GM21390 (cell line): ENCODE measurements at regions not wholly inside any gene's neighbourhood (a gene's known extent, or its start where the extent isn't known, plus 50 kb on each side); places are given as distances from the start of the nearest gene placed in this dataset.
"Not testable (repeated sequence)": the region's sequence is repeated elsewhere in the genome, so short reads cannot be mapped to it uniquely, and the experiment has no call there.

ENCODE experiments used
- ATAC-seq: cut with Tn5 transposase; IDR thresholded peaks from one replicate; pipeline ENCODE4 v1.9.1; 2021; ENCODE audit not compliant: unreplicated experiment

- no peak for ATAC-seq
Observed at GRCh38 chr6:113246186-113246585, 611.0 kb upstream of the MARCKS start.

GRCh38 chr6:113248532-113248931 is 608.6 kb upstream of the MARCKS start:
- ATAC-seq: no peak

DNA sequence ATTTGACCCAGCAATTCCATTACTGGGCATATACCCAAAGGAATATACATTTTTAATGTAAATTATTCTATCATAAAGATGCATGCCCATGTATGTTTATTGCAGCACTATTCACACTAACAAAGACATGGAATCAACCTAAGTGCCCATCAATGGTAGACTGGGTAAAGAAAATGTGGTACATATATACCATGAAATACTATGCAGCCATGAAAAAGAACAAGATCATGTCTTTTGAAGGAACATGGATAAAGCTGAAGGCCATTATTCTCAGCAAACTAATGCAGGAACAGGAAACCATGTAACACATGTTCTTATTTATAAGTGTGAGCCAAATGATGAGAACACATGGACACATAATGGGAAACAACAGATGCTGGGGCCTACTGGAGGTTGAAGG is 603.0 kb upstream of the MARCKS start:
- not testable (repeated sequence) for ATAC-seq

- no peak for ATAC-seq
Observed at GRCh38 chr6:113258771-113259170, 598.4 kb upstream of the MARCKS start.

GRCh38 chr6:113271437-113271836 is 585.7 kb upstream of the MARCKS start:
- ATAC-seq: no peak

- no peak for ATAC-seq
Observed at GRCh38 chr6:113276601-113277000, 580.5 kb upstream of the MARCKS start.

DNA sequence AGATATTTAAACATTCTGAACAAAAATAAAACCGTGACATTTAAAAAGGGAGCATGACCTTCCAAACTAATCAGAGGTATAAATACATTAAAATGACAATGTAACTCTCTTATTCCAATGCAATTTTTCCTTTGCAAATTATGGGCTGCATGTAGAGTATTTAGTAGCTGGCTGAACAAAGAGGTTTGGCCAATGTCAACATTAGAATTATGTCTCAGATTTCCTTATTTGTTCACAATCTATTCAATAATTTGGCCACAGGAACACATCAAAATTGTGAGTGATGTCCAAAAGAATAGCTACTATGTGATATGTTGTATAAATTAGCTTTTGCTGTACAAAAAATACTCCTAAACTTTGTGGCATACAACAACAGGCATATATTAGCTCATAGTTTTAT is 580.0 kb upstream of the MARCKS start:
- no peak for ATAC-seq

GRCh38 chr6:113281014-113281413 is 576.1 kb upstream of the MARCKS start:
- no peak for ATAC-seq

GRCh38 chr6:113281431-113281830 is 575.7 kb upstream of the MARCKS start:
- ATAC-seq: no peak

GRCh38 chr6:113287396-113287795 is 569.7 kb upstream of the MARCKS start:
- peak; percentile 68 for ATAC-seq

- no peak for ATAC-seq
Observed at GRCh38 chr6:113288409-113288808, 568.7 kb upstream of the MARCKS start.

DNA sequence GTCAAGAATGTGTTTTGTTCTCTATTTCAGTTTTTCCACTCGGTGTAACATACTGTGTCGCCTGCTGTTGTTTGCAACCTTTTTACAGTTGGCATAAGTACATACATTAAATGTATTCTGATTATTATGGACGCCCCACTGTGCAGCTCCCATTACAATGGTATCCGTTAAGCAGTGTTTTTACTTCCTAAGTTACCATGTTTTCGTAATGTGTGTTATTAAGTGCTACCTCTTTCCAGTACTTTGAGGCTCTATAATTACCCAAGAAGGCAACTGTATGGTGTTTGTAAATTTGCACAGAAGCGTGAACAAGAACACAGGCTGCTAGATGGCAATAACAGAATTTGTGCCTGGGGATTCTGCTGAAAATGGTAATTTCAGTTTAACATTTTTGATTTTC is 568.0 kb upstream of the MARCKS start:
- no peak for ATAC-seq

- no peak for ATAC-seq
Observed at GRCh38 chr6:113290684-113291083, 566.5 kb upstream of the MARCKS start.

DNA sequence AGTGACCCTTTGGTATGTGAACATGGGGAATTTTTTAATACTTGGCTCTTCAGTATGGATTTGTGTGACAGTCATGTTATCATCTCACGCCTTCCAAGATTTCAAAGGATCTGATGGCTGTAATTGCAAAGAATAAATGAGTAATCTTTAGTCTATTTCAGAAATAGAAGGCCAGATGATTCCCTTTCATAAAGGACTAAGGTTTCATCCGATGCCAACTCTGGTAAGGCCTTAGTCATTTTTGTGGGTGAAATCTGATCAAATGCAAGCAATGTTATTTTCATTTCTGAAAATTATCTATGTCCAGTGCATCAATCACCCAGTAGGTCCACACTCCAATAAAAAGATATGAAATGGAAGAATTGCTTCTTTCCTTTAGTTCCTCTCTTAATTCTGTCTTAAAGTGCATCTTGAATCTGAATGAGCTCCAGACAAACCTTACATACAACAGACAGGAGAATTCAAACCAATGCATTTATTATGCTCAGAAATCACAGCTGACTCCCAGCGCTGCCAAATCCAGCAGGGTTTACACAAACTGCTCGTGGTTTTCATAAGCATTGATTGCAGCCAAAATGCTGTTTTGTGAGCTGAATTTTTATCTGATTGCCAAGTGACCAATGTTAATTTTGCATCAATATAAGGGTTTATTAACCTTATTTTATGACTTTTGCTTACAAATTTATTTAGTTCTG is 565.2 kb upstream of the MARCKS start:
- no peak for ATAC-seq

DNA sequence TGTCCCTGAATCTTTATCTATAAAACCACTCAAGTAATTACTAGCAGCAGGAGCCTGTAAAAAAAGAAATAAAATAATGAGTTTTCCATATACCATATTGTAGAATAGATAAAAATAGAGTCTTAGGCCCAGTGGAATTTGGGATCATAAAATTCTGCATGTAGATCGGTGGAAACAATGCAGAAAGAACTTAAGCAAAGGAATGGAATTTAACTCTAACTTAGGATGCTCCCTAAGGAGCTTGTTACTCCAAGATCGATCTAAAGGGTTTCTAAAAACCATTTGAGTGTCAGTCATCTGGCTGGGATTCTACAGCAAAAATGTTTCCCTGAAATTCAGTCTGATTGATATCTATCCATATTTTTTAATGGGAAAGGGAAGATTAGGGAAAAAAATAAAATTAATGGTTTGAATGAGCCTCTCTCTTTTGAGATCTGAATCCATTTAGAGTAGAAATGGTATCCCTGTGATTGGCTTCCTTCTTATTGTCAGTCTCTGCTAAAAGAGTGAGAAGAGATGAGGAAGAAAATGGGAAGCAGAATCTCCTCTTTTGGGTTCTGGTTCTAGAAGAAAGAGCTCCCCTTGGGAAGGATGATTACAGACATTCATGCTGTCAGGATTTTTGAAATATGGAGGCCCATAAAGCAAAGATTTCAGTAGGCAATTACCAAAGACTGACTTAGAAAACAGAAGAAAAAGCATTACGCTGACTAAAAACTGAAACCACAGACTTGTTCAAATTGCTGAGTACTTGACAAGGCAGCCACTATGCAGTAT is 564.3 kb upstream of the MARCKS start:
- ATAC-seq: peak; percentile 93

DNA sequence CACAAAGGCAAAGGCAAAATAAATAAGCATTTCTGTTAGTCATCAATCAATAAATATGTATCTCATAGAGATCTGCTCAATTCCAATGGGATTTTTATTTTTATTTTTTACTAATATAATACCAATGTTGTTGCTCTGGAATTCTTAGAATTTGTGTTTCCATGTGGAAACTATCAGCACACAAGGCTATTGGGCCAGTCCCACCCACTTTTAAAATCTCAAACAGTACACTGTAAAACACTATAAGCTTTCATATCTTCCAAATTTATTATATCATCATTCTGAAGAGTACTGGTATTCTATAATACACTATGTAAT is 563.8 kb upstream of the MARCKS start:
- no peak for ATAC-seq

DNA sequence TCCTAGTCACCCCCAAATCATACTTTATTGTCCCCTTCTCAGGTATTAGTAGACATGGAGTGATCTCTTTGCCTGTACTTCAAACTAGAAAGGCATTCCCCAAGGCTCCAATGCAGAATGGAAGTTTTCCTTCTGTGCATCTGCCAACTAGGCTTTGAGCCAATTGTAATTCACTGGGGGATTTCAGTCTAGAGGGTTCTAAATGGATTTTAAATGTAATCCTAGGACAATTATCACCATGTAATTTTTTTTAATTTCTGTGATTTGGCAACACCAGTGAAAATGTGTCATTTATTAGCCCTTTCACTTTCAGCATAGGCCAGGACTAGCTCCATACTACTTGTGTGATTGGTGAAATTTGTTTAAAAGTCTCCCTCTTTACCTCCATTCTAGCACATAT is 557.6 kb upstream of the MARCKS start:
- no peak for ATAC-seq

- ATAC-seq: no peak
Observed at GRCh38 chr6:113301651-113302050, 555.5 kb upstream of the MARCKS start.

DNA sequence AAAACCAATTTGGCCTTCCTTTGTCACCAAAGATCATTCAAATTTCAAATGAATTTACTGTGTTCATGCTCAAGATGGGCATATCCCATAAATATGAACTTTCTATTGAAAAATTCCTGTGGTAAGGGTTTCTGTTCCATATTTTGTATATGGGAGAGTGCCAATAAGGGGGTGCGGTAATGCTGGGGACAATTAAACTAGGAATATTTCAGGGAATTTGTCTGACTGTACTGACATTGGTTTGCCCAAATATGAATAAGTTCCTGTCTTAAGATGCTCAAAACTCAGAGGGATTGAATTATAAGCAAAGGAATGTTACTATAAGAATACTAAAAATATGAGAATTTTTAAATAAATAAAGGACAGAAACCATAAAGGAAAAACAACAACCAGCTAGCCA is 553.0 kb upstream of the MARCKS start:
- ATAC-seq: no peak

DNA sequence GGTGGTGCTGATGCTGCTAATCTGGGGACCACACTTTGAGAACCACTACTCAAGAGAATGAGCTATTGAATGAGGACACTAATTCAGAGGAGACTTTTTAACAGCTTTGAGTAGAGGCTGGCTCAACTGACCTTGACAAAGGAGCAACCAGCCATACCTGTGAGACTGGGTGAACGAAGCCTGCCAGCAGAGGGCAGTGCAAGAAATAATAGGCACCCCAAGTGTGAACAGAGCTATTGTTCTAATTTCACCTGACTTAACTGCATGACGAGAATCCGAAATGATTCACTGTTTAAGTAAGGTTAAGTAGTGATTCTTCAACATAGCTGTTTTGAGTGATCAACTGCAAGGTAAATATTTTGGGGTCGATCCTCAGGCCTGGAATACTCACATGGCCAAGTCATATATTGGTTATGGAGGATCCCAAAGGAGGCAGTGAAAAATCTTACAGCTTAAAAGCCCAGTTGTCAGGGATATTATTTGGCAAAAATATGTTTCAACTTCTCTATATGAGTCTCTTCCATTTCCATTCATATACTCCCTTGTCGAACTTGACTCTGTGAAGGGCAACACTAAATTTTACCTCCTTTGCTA is 550.5 kb upstream of the MARCKS start:
- peak; percentile 97 for ATAC-seq

GRCh38 chr6:113308266-113308665 is 548.9 kb upstream of the MARCKS start:
- no peak for ATAC-seq

GRCh38 chr6:113313841-113314240 is 543.3 kb upstream of the MARCKS start:
- no peak for ATAC-seq
